Left lobe of liver (tissue), 2 donors: ENCODE measurements at regions not wholly inside any gene's neighbourhood (a gene's known extent, or its start where the extent isn't known, plus 50 kb on each side); places are given as distances from the start of the nearest gene placed in this dataset.
A peak's percentile ranks its signal among the peaks of the same experiment; 100 is the strongest.
"Not testable (repeated sequence)": the region's sequence is repeated elsewhere in the genome, so short reads cannot be mapped to it uniquely, and the experiment has no call there.

Experiments
- ATAC-seq: fragments of 200-7000 bp; cut with Tn5 transposase; one replicate; pipeline ENCODE4 v1.9.1; 2020; ENCODE audit warnings: mild to moderate bottlenecking, moderate library complexity
- DNase-seq: peaks from one replicate; pipeline ENCODE4 v3.0.0-alpha.2; 2020; ENCODE audit warnings: low spot score
- donor health status: DM: no; HTN: no; CAD: no; lungs with moderate emphysema.
- donor health status: DM: no; HTN: yes; CAD: no.

DNA sequence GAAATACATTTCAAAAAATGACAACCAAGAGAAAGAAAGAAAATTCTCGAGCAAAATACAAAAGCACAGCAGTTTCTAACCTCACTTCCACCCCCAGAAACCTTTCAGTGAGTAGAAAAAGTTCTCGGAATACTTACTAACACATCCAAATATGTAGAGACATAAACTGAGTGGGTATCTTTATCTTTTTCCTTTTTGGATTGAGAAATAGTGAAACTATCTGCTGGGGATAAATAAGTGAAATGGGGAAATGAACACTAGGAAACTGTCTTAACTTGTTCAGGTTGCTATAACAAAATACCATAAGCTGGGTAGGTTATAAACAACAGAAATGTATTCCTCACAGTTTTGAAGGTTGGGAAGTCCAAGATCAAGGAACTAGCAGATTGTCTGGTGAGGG is 72.0 kb downstream of the VCAM1 start:
- ATAC-seq: no peak
- no peak for DNase-seq

DNA sequence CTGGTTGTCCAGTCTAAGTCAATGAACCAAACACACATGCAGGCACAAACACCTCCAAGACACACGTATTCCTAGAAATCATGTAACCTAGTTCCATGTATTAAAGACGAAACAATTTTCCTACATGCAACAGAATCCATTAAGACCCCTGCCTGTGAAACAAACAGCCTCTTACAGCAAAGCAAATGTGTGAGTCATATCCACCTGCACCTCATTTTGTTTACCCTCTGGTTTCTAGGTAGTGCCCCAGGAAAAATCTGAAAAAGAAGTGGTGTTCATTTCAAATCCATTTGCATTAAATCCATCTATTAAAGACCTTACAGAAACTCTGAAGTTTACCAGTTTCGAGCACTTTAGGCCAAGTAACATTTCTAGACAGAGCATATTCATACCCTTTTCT is 74.1 kb downstream of the VCAM1 start:
- ATAC-seq (no peak), DNase-seq (no peak)

DNA sequence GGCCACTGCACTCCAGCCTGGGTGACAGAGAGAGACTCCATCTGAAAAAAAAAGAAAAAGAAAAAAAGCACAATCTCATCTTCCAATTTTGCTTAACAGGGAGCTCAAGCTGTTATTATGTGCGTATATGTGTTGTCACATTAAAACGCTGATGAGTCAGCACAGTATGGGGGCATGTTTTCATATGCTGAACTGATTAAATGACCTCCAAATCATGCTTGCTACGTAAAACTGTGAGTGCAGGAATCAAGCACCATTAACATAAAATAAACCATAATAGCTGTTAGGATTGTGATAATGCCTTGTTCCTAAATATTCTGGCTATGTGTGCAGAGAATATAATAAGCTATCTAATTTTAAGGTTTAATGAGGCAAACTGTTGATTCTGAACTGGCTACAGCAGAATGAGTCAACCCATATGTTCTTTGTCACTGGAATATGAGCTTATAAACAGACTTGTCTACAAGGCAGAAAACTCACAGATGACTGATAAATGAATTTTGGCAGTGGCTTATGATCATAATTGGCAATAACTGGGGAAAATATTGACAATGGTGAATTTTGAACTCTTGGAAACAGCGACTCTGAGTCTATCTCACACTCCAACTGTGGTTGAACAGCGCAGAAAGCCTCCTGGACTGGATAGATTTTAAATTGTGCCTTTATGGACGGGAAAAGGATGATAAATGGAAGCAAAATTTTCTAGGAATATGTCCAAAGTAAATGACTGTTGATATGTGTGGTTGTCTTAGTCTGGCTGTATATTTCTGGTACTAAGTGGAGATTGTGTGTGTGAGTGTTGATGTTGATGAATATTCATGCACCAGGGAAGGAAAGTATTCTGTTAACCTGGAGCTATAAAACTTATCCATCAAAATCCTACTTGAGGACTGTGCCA is 75.5 kb downstream of the VCAM1 start:
- DNase-seq (no peak), ATAC-seq (no peak)

DNA sequence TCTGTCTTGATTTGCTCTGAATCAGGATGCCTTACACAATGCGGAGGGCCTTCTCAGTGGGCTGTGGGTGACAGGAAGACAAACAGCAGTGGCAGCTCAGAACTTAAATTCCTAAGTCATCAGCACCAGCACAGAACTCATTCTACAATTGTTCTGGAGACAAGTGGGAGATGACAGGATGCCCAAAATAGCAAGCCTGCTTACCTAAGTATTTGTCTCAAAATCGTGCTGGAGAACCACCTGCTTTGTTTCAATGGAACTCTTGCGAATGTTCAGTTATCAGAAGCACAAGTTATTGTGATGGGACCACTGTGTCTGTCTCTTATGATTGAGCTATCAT is 76.1 kb downstream of the VCAM1 start:
- no peak for DNase-seq
- no peak for ATAC-seq

DNA sequence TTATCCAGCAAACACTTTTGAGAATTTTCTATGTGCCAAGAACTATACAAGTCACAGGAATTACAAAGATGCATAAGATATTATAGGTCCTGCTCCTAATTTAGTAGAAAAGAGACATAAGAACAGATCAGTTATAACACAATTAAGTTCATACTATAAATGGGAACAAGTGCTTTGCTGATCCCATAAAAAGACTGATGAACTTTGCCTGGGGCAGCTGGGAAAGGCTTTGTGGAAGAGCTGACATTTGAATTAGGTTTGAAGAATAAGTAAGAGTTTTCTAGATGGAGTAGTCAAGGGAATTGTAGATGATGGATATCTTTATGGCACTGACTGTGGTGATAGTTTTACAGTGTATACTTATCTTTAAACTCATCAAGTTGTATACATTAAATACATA is 76.5 kb downstream of the VCAM1 start:
- DNase-seq (no peak), ATAC-seq (no peak)

DNA sequence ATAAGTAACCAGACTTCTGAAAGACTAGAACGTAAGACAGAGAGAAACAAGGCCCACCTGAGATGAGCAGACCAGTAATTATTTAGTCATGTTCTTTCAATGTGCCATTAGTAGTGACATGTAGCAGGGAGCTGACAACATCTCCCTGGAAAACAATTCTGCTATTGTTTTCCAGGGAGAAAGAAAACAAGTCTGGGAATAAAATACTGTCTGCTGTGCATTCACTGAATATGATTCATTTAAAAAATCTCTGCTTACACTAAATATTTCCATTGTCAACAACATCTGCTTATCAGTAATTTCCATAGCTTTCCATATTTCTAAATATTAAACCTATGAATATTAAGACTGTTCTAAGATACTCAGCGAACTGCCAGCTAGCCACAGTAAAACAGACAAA is 80.0 kb downstream of the VCAM1 start:
- no peak for DNase-seq

DNA sequence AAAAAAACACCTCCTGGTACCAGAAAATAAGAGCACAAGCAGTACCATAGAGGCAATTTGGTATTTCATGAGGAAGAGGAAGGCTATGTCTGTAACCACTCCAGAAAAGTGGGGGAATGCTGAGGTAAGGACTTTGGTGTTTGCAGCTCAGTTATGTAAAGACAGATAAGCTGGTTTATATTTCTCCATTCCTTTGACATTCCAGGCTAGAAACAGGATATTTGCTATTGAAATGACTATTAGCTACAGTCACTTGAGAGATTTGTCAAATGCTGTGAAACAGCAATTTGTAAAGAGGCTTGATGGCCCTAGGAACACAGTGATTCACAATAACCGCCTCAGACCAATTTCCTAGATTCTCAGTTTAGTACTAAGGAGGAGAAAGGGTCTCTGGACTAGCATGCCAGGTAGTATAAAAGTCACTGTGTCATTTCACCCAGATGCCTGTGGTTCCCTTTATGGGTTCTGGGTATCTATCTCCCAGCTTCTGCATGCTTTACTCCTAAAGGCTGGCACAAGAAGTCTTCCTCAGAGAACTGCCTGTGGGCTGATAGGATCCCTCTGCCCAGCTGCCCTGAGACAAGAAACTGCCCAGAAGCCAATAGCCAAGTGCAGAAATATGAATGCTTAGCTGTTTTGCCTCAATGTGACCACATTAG is 80.5 kb downstream of the VCAM1 start:
- ATAC-seq: peak; percentile 69

More for the DNA sequence above, 80.0 kb downstream of the VCAM1 start:
- no peak for ATAC-seq

DNA sequence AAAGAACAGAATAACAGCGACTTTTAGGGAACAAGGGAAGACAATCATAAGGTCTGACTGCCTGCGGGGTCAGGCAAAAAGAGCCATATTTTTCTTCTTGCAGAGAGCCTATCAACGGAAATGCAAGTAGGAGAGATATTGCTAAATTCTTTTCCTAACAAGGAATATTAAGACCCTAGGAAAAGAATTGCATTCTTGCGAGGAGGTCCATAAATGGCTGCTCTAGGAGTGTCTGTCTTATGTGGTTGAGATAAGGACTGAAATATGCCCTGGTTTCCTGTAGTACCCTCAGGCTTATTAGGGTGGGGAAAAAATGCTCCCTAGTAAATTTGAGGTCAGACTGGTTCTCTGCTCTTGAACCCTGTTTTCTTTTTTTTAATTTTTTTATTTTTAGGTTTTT is 81.7 kb downstream of the VCAM1 start:
- not testable (repeated sequence) for ATAC-seq, DNase-seq

More for the DNA sequence above, 80.5 kb downstream of the VCAM1 start:
- no peak for DNase-seq

DNA sequence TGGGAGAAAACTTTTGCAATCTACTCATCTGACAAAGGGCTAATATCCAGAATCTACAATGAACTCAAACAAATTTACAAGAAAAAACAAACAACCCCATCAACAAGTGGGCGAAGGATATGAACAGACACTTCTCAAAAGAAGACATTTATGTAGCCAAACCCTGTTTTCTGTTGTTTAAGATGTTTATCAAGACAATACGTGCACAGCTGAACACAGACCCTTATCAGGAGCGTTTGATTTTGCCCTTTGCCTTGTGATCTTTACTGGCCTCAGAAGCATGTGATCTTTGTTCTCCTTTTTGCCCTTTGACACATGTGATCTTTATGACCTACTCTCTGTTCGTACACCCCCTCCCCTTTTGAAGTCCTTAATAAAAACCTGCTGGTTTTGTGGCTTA is 83.7 kb downstream of the VCAM1 start:
- DNase-seq, ATAC-seq: not testable (repeated sequence)

DNA sequence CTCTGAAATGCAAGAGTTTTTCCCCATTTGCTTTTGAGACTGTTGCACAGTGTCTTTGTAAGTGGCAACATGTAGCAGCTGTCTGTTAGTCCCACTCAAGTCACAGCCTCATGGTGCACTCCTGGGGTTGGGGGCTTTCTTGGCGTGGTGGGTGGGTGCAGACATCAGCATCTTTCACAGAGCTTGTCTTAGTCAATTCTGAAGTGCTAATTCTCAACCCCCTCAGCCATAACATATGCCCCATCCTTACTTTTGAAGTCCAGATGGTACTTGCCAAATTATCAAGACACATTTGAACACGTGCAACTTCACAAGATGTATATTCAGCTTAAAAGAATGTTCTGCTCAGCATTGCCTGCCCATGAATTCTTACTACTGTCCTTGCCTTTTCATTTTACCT is 87.1 kb downstream of the VCAM1 start:
- ATAC-seq (no peak), DNase-seq (no peak)

DNA sequence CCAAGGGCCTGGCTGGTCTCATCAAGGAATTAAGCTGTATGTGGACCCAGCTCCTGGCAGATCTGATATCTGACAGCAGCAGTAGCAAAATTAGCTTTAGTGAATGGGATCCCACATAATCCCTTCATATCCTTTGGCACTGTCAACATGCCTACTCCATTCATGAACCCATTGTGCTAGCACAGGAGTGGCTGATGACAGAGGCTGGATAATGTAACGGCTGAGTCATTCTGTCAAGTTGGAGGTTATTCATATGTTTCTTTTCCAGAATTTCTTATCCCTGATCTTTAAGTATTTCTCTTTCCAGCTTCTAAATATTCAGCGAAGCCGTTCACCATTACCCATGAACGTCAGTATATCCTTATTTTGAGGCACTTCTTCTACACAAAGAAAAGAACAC is 84.3 kb downstream of the EXTL2 start:
- DNase-seq (no peak), ATAC-seq (no peak)

DNA sequence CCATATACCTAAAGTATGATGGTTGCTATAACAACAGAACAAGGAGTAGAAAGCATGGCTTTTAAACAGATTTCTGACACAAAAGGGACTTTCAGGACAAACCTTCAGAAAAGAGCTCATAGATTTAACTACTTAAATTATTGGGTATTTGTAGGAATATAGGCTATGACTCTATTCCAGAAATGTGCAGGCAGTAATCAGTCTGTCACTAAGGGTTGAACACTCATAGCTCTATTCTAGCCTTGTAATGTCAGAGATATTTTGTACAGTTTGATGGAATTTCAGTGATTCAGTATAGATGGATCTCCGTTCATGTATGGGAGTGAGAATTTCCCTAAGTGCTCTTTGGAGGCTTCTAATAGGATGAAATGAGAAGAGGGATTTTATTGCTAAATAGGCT is 82.8 kb downstream of the EXTL2 start:
- no peak for ATAC-seq
- no peak for DNase-seq

DNA sequence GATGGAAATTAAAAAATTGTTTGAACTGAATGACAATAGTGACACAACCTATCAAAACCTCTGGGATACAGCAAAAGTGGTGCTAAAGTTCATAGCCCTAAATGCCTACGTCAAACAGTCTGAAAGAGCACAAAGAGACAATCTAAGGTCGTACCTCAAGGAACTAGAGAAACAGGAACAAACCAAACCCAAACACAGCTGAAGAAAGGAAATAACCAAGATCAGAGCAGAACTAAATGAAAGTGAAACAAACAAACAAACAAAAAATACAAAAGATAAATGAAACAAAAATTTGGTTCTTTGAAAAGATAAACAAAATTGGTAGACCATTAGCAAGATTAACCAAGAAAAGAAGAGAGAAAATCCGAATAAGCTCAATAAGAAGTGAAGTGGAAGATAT is 79.7 kb downstream of the EXTL2 start:
- ATAC-seq, DNase-seq: not testable (repeated sequence)

DNA sequence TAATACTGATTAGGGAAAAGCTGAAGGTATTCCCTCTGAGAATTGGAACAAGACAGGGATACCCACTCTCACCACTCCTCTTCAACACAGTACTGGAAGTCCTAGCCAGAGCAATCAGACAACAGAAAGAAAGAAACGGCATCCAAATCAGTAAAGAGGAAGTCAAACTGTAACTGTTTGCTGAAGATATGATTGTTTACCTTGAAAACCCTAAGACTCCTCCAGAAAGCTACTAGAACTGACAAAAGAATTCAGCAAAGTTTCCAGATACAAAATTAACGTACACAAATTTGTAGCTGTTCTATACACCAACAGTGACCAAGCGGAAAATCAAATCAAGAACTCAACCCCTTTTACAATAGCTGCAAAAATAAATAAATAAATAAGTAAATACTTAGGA is 78.6 kb downstream of the EXTL2 start:
- DNase-seq (no peak), ATAC-seq (no peak)

DNA sequence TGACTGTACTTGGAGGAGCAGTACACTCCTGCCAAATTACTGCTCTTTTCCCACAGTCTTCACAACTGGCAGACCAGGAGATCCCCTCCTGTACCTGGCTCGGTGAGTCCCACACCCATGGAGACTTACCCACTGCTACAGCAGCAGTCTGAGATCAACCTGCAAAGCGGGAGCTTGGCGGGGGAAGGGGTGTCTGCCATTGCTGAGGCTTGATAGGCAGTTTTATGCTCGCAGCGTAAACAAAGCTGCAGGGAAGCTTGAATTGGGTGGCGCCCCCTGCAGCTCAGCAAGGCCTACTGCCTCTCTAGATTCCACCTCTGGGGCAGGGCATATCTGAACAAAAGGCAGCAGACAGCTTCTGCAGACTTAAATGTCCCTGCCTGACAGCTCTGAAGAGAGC is 74.4 kb downstream of the EXTL2 start:
- not testable (repeated sequence) for ATAC-seq, DNase-seq

DNA sequence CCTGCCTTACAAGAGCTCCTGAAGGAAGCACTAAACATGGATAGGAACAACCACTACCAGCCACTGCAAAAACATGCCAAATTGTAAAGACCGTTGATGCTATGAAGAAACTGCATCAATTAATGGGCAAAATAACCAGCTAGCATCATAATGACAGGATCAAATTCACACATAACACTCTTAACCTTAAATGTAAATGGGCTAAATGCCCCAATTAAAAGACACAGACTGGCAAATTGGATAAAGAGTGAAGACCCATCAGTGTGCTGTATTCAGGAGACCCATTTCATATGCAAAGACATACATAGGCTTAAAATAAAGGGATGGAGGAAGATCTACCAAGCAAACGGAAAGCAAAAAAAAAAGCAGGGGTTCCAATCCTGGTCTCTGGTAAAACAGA is 72.7 kb downstream of the EXTL2 start:
- not testable (repeated sequence) for ATAC-seq, DNase-seq
